Trophoblast cell (in vitro differentiated cells and primary cell): ENCODE measurements at regions not wholly inside any gene's neighbourhood (a gene's known extent, or its start where the extent isn't known, plus 50 kb on each side); places are given as distances from the start of the nearest gene placed in this dataset.
A peak's percentile ranks its signal among the peaks of the same experiment; 100 is the strongest.

Source experiments
- DNase-seq, 2 donors: peaks; one replicate each; pipeline ENCODE4 v3.0.0-alpha.2; 2016
- H2AFZ ChIP-seq: 2 replicates; pipeline ENCODE4 v1.6.1; 2013; ENCODE audit warnings: low read length, moderate library complexity, mild to moderate bottlenecking; ENCODE audit not compliant: insufficient read depth, poor library complexity
- H2AK5ac ChIP-seq: 2 replicates; pipeline ENCODE4 v1.6.1; 2013; ENCODE audit warnings: mild to moderate bottlenecking, low read length
- H2BK120ac ChIP-seq: 2 replicates; pipeline ENCODE4 v1.6.1; 2013; ENCODE audit warnings: low read length, mild to moderate bottlenecking, moderate library complexity; ENCODE audit not compliant: insufficient read depth, poor library complexity
- H2BK12ac ChIP-seq: 2 replicates; pipeline ENCODE4 v1.6.1; 2013; ENCODE audit warnings: mild to moderate bottlenecking, low read length, moderate library complexity
- H2BK5ac ChIP-seq: 2 replicates; pipeline ENCODE4 v1.6.1; 2013; ENCODE audit warnings: low read length, low read depth, moderate library complexity, mild to moderate bottlenecking; ENCODE audit not compliant: poor library complexity
- H3K14ac ChIP-seq: 2 replicates; pipeline ENCODE4 v1.6.1; 2013; ENCODE audit warnings: mild to moderate bottlenecking, low read length
- H3K18ac ChIP-seq: 2 replicates; pipeline ENCODE4 v1.6.1; 2013; ENCODE audit warnings: mild to moderate bottlenecking, low read length
- H3K23ac ChIP-seq: 2 replicates; pipeline ENCODE4 v1.6.1; 2013; ENCODE audit warnings: low read length
- H3K27ac ChIP-seq: 2 replicates; pipeline ENCODE4 v1.5.1; 2013; ENCODE audit warnings: low read depth, mild to moderate bottlenecking, inconsistent platforms, low read length, moderate library complexity
- H3K27me3 ChIP-seq: 2 replicates; pipeline ENCODE4 v1.6.1; 2013; ENCODE audit warnings: inconsistent platforms, mild to moderate bottlenecking, low read length, moderate library complexity; ENCODE audit not compliant: insufficient read depth
- H3K36me3 ChIP-seq, 2 experiments: 1 replicate in 1 of 2; 2 replicates in 1 of 2; pipeline ENCODE4 v1.6.1; 2013; ENCODE audit warnings: low read length in 2 of 2, mild to moderate bottlenecking in 2 of 2, moderate library complexity in 1 of 2; ENCODE audit not compliant: insufficient read depth in 2 of 2, control insufficient read depth in 1 of 2
- H3K4ac ChIP-seq: 2 replicates; pipeline ENCODE4 v1.6.1; 2013; ENCODE audit warnings: low read depth, mild to moderate bottlenecking, low read length, moderate library complexity
- H3K4me1 ChIP-seq, 2 experiments: 1 replicate in 1 of 2; 2 replicates in 1 of 2; pipeline ENCODE4 v1.6.1; 2013; ENCODE audit warnings: low read length in 2 of 2, mild to moderate bottlenecking in 2 of 2, moderate library complexity in 1 of 2; ENCODE audit not compliant: insufficient read depth in 2 of 2, control insufficient read depth in 1 of 2
- H3K4me2 ChIP-seq: 2 replicates; pipeline ENCODE4 v1.6.1; 2013; ENCODE audit warnings: inconsistent platforms, mild to moderate bottlenecking, low read length, moderate library complexity
- H3K4me3 ChIP-seq: 2 replicates; pipeline ENCODE4 v1.5.1; 2013; ENCODE audit warnings: mild to moderate bottlenecking, low read depth, low read length, inconsistent platforms
- H3K79me1 ChIP-seq: one replicate; pipeline ENCODE4 v1.6.1; 2013; ENCODE audit warnings: low read length
- H3K79me2 ChIP-seq: 2 replicates; pipeline ENCODE4 v1.6.1; 2013; ENCODE audit warnings: low read length, mild to moderate bottlenecking; ENCODE audit not compliant: control insufficient read depth, insufficient read depth, poor library complexity
- H3K9ac ChIP-seq: 2 replicates; pipeline ENCODE4 v1.6.1; 2013; ENCODE audit warnings: mild to moderate bottlenecking, low read length
- H3K9me3 ChIP-seq: 2 replicates; pipeline ENCODE4 v1.6.1; 2013; ENCODE audit warnings: low read depth, mild to moderate bottlenecking, control low read depth, inconsistent platforms, low read length; ENCODE audit not compliant: insufficient read depth
- H4K12ac ChIP-seq: 2 replicates; pipeline ENCODE4 v1.6.1; 2013; ENCODE audit warnings: low read depth, mild to moderate bottlenecking, low read length, moderate library complexity
- H4K8ac ChIP-seq: 2 replicates; pipeline ENCODE4 v1.6.1; 2013; ENCODE audit warnings: low read depth, mild to moderate bottlenecking, low read length, moderate library complexity
- H4K91ac ChIP-seq: one replicate; pipeline ENCODE4 v1.6.1; 2013; ENCODE audit warnings: low read depth, mild to moderate bottlenecking, low read length, moderate library complexity
- WGBS: extraction: QIAGEN DNeasy Blood & Tissue Kit; methylation state at CpG from one replicate; pipeline ENCODE4 v1.1.7; 2013; ENCODE audit warnings: missing lambda C conversion rate; ENCODE audit not compliant: insufficient read length, insufficient coverage; ENCODE audit errors: extremely low coverage; 5-methylcytosine and 5-hydroxymethylcytosine counted together

DNA sequence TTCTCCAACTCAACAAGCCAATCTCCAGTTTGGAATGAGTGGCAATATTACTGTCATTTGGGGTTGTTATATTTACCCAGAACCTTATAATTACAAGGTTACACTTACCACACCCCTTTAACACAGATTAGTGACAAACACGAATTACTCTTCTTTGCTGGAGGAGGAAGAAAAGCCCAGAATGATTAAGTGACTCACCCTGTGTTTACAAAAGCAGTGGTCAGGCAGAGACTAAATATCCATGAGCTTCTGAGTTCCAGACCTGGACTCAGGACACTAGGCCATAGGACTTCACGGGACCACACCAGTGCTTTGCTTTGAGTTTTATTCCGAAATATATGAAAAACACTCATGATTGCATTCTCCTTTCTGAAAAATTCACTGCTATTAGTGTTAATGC, 370.8 kb downstream of the TLE1 start:
- Histone ChIP-seq H4K12ac (no peak overlapping the region), H2AK5ac (no peak overlapping the region), H3K4ac (no peak overlapping the region), H3K18ac (no peak overlapping the region), H3K9ac (no peak overlapping the region), H3K4me1 (peaks cover 3 to 7% of the 10 kb centered on the region in 2 experiments), H3K27ac (no peak overlapping the region), H2BK5ac (no peak overlapping the region), H2BK12ac (no peak overlapping the region), H2AFZ (no peak overlapping the region), H3K23ac (no peak overlapping the region), H3K79me2 (peaks cover 1% of the 10 kb centered on the region), H3K27me3 (no peaks in the 10 kb centered on the region), H4K91ac (no peak overlapping the region), H3K14ac (no peak overlapping the region), H3K9me3 (peaks cover 4% of the 10 kb centered on the region), H3K36me3 (no peaks in the 10 kb centered on the region), H2BK120ac (no peak overlapping the region), H3K79me1 (no peaks in the 10 kb centered on the region), H4K8ac (no peak overlapping the region), H3K4me3 (no peak overlapping the region), H3K4me2 (no peak overlapping the region)
- DNase-seq: peak in 1 of 2 donors; percentile 2
- WGBS: no CpG with 5 or more reads among the region's 3 CpGs

- no peak overlapping the region for H3K18ac ChIP-seq
- H3K9ac ChIP-seq: no peak overlapping the region
These were observed 371.4 kb downstream of the TLE1 start for GRCh38 chr9:81317939-81318338.

GRCh38 chr9:81317223-81317622, 372.1 kb downstream of the TLE1 start:
- WGBS: no CpG with 5 or more reads among the region's 1 CpG
- H3K4ac ChIP-seq: no peak overlapping the region
- H3K36me3 ChIP-seq: no peaks in the 10 kb centered on the region
- H3K79me2 ChIP-seq: peaks cover 1% of the 10 kb centered on the region
- peaks cover 3 to 7% of the 10 kb centered on the region in 2 experiments for H3K4me1 ChIP-seq
- no peak overlapping the region for H3K18ac ChIP-seq
- no peak overlapping the region for H2BK12ac ChIP-seq
- no peak overlapping the region for H3K23ac ChIP-seq
- no peaks in the 10 kb centered on the region for H3K27me3 ChIP-seq
- H3K27ac ChIP-seq: no peak overlapping the region
- peaks cover 4% of the 10 kb centered on the region for H3K9me3 ChIP-seq
- H3K4me2 ChIP-seq: no peak overlapping the region
- no peak overlapping the region for H3K14ac ChIP-seq
- no peak overlapping the region for H4K91ac ChIP-seq
- no peak overlapping the region for H4K8ac ChIP-seq
- H3K4me3 ChIP-seq: no peak overlapping the region
- H2BK5ac ChIP-seq: no peak overlapping the region
- no peak overlapping the region for H2AFZ ChIP-seq
- no peak overlapping the region for H4K12ac ChIP-seq
- H3K9ac ChIP-seq: no peak overlapping the region
- DNase-seq: peak; percentile 71 to 76
- no peak overlapping the region for H2BK120ac ChIP-seq
- no peaks in the 10 kb centered on the region for H3K79me1 ChIP-seq
- no peak overlapping the region for H2AK5ac ChIP-seq

More at GRCh38 chr9:81317939-81318338, 371.4 kb downstream of the TLE1 start:
- H4K91ac ChIP-seq: peak overlapping the region; percentile 28
- peaks cover 3 to 7% of the 10 kb centered on the region in 2 experiments for H3K4me1 ChIP-seq
- H4K8ac ChIP-seq: no peak overlapping the region
- H2AK5ac ChIP-seq: no peak overlapping the region
- H3K9me3 ChIP-seq: peaks cover 4% of the 10 kb centered on the region
- H3K4me3 ChIP-seq: no peak overlapping the region
- peak overlapping the region; percentile 55 for H2BK120ac ChIP-seq
- H3K27ac ChIP-seq: no peak overlapping the region
- peaks cover 1% of the 10 kb centered on the region for H3K79me2 ChIP-seq
- H3K23ac ChIP-seq: no peak overlapping the region
- no peak for DNase-seq
- no peak overlapping the region for H4K12ac ChIP-seq
- no peak overlapping the region for H3K4ac ChIP-seq
- H2BK5ac ChIP-seq: no peak overlapping the region
- H3K36me3 ChIP-seq: no peaks in the 10 kb centered on the region
- no peak overlapping the region for H2AFZ ChIP-seq
- H2BK12ac ChIP-seq: no peak overlapping the region
- no CpG with 5 or more reads among the region's 7 CpGs for WGBS
- H3K4me2 ChIP-seq: no peak overlapping the region
- no peak overlapping the region for H3K14ac ChIP-seq
- H3K79me1 ChIP-seq: no peaks in the 10 kb centered on the region
- no peaks in the 10 kb centered on the region for H3K27me3 ChIP-seq

DNA sequence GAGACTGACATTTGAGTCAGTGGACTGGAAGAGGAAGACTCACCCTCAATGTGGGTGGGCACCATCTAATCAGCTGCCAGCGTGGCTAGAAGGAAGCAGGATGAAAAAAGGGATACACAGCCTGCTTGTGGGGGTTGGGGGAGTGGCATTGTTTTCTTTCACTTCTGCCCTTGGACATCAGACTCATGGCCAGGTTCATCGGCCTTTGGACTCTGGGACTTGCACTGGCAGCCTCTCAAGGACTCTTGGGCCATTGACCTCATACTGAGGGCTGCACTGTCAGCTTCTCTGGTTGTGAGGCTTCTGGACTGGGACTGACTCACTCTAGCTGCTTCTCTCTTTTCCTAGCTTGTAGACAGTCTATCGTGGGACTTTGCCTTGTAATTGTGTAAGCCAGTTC, 374.9 kb downstream of the TLE1 start:
- Histone ChIP-seq H3K79me2 (peaks cover 1% of the 10 kb centered on the region), H3K4ac (no peak overlapping the region), H2BK5ac (no peak overlapping the region), H4K91ac (no peak overlapping the region), H4K12ac (no peak overlapping the region), H3K36me3 (no peaks in the 10 kb centered on the region), H3K18ac (no peak overlapping the region), H3K9me3 (peaks cover 4% of the 10 kb centered on the region), H3K9ac (no peak overlapping the region), H3K23ac (no peak overlapping the region), H4K8ac (no peak overlapping the region), H2BK12ac (no peak overlapping the region), H2AK5ac (no peak overlapping the region), H3K14ac (no peak overlapping the region), H3K27me3 (no peaks in the 10 kb centered on the region), H3K27ac (no peak overlapping the region), H2AFZ (no peak overlapping the region), H3K4me3 (no peak overlapping the region), H2BK120ac (no peak overlapping the region), H3K79me1 (no peaks in the 10 kb centered on the region), H3K4me1 (peaks cover 3% of the 10 kb centered on the region in 2 experiments), H3K4me2 (no peak overlapping the region)
- DNase-seq: no peak
- WGBS: no CpG with 5 or more reads among the region's 3 CpGs
